HCT116 (cell line): ENCODE measurements at regions not wholly inside any gene's neighbourhood (a gene's known extent, or its start where the extent isn't known, plus 50 kb on each side); places are given as distances from the start of the nearest gene placed in this dataset.

Source experiments
- ATAC-seq: fragments of 200-7000 bp; cut with Tn5 transposase; 2 replicates; pipeline ENCODE4 v1.9.1; 2020; ENCODE audit warnings: mild to moderate bottlenecking, moderate library complexity
- BruUV-seq: library from RNA; stranded (reverse); fragments of 400-500 nt; replicated peaks from 2 replicates; lab custom pipeline; 2021; lab: Mats Ljungman, UMichigan
- CTCF ChIA-PET: fragments of 300-600 bp; sonication (Branson Sonifier 250); formaldehyde crosslinking; loops from one replicate; lab custom pipeline; 2021; ENCODE audit warnings: antibody characterized with exemption; lab: Charles Lee
- POLR2A ChIA-PET: fragments of 300-600, 350-600 bp; sonication (Branson Sonifier 250); formaldehyde crosslinking; loops from one replicate; lab custom pipeline; 2021; ENCODE audit warnings: antibody characterized with exemption; lab: Charles Lee
- RAD21 ChIA-PET, 2 experiments: fragments of 300-600 bp; sonication (Branson Sonifier 250); formaldehyde crosslinking; loops; one replicate each; lab custom pipeline; 2023; ENCODE audit warnings: low total read pairs in 2 of 2; ENCODE audit not compliant: uncharacterized antibody in 2 of 2, unreplicated experiment in 2 of 2, low non-redundant PET in 1 of 2; lab: Charles Lee
- DNase-seq: peaks from one replicate; pipeline ENCODE4 v3.0.0-alpha.2; 2010; ENCODE audit warnings: low read depth, low spot score
- H2AFZ ChIP-seq: fragments of 200-600 bp; shearing (Covaris generic), sonication (generic); 2 replicates; pipeline ENCODE4 v1.6.1; 2017; ENCODE audit warnings: low read depth, mixed run types, mixed read lengths, antibody characterized with exemption, low read length; ENCODE audit not compliant: poor library complexity, severe bottlenecking
- H3K27ac ChIP-seq: 2 replicates; pipeline ENCODE4 v1.5.1; 2012; ENCODE audit warnings: low read depth, low read length
- H3K27me3 ChIP-seq: fragments of 200-600 bp; sonication (generic); 2 replicates; pipeline ENCODE4 v1.6.1; 2016; ENCODE audit warnings: mixed run types, low read length, mixed read lengths; ENCODE audit not compliant: insufficient read depth
- H3K36me3 ChIP-seq, 2 experiments: fragments of 200-500 bp in 1 of 2; fragments of 200-600 bp in 1 of 2; sonication (Bioruptor generic) in 1 of 2; sonication (generic) in 1 of 2; 2 replicates each; pipeline versions ENCODE4 v1.5.1 to v1.6.1; 2014 to 2016; ENCODE audit warnings: low read length in 2 of 2, inconsistent platforms in 1 of 2, mixed read lengths in 1 of 2, mixed run types in 1 of 2; ENCODE audit not compliant: insufficient read depth in 2 of 2, control insufficient read depth in 1 of 2
- H3K4me1 ChIP-seq, 2 experiments: fragments of 200-600 bp in 1 of 2; sonication (generic) in 1 of 2; 2 replicates each; pipeline versions ENCODE4 v1.5.1 to v1.6.1; 2012 to 2017; ENCODE audit warnings: low read length in 2 of 2, inconsistent platforms in 1 of 2, mild to moderate bottlenecking in 1 of 2, mixed read lengths in 1 of 2, mixed run types in 1 of 2, moderate library complexity in 1 of 2; ENCODE audit not compliant: insufficient read depth in 2 of 2, control insufficient read depth in 1 of 2
- H3K4me2 ChIP-seq: fragments of 200-600 bp; sonication (generic); 2 replicates; pipeline ENCODE4 v1.6.1; 2017; ENCODE audit warnings: mixed run types, low read length, mixed read lengths
- H3K4me3 ChIP-seq, 2 experiments: fragments of 200-600 bp in 1 of 2; sonication (generic) in 1 of 2; replicated peaks in 1 of 2; 2 replicates each; pipeline ENCODE4 v1.5.1; 2011 to 2016; ENCODE audit warnings: low read length in 2 of 2, control low read depth in 1 of 2, low read depth in 1 of 2, mild to moderate bottlenecking in 1 of 2, mixed read lengths in 1 of 2, mixed run types in 1 of 2
- H3K79me2 ChIP-seq: fragments of 200-600 bp; sonication (generic); 2 replicates; pipeline ENCODE4 v1.6.1; 2017; ENCODE audit warnings: mild to moderate bottlenecking, mixed run types, low read length, moderate library complexity, mixed read lengths; ENCODE audit not compliant: insufficient read depth
- H3K9ac ChIP-seq: fragments of 200-600 bp; sonication (generic); 2 replicates; pipeline ENCODE4 v1.6.1; 2016; ENCODE audit warnings: low read length, mixed read lengths
- H3K9me2 ChIP-seq: fragments of 200-600 bp; sonication (generic), shearing (Covaris generic); 2 replicates; pipeline ENCODE4 v1.6.1; 2017; ENCODE audit warnings: mixed run types, mild to moderate bottlenecking, moderate library complexity; ENCODE audit not compliant: insufficient read depth
- H3K9me3 ChIP-seq, 2 experiments: fragments of 200-500 bp in 1 of 2; fragments of 200-600 bp in 1 of 2; sonication (Bioruptor generic) in 1 of 2; sonication (generic) in 1 of 2; 2 replicates each; pipeline ENCODE4 v1.6.1; 2014 to 2017; ENCODE audit warnings: low read length in 2 of 2, mixed read lengths in 2 of 2, inconsistent platforms in 1 of 2, low read depth in 1 of 2, mild to moderate bottlenecking in 1 of 2, mixed run types in 1 of 2, moderate library complexity in 1 of 2; ENCODE audit not compliant: control insufficient read depth in 1 of 2, insufficient read depth in 1 of 2
- H4K20me1 ChIP-seq: fragments of 200-600 bp; sonication (generic), shearing (Covaris generic); 2 replicates; pipeline ENCODE4 v1.6.1; 2017; ENCODE audit warnings: mixed run types, mild to moderate bottlenecking, moderate library complexity; ENCODE audit not compliant: insufficient read depth
- CBX3 ChIP-seq: IDR thresholded peaks from 2 replicates; pipeline ENCODE4 v1.6.1; 2012; ENCODE audit warnings: low read depth
- CEBPB ChIP-seq: IDR thresholded peaks from 2 replicates; pipeline ENCODE4 v1.6.1; 2012; ENCODE audit warnings: low read depth
- JUND ChIP-seq: IDR thresholded peaks from 2 replicates; pipeline ENCODE4 v1.6.1; 2012
- POLR2A ChIP-seq: IDR thresholded peaks from 2 replicates; pipeline ENCODE4 v1.7.0; 2011; ENCODE audit warnings: borderline replicate concordance; ENCODE audit not compliant: insufficient read depth, insufficient read length; ENCODE audit errors: extremely low read depth
- SP1 ChIP-seq: IDR thresholded peaks from 2 replicates; pipeline ENCODE4 v1.6.1; 2012; ENCODE audit warnings: low read depth
- SRF ChIP-seq: IDR thresholded peaks from 2 replicates; pipeline ENCODE4 v1.6.1; 2012; ENCODE audit warnings: low read depth
- YY1 ChIP-seq: IDR thresholded peaks from 2 replicates; pipeline ENCODE4 v1.6.1; 2011; ENCODE audit warnings: low read length, low read depth, moderate library complexity, mild to moderate bottlenecking; ENCODE audit not compliant: insufficient replicate concordance; ENCODE audit errors: extremely low read depth
- ZFX ChIP-seq: fragments of 450-650 bp; IDR thresholded peaks from 2 replicates; pipeline ENCODE4 v1.6.1; 2017
- intact Hi-C: fragments of 100-400 bp; cut with micrococcal nuclease; formaldehyde crosslinking; loops from 2 replicates; pipeline ENCODE4 v1.10.0; 2022
- TF ChIP-seq, protein P1 (sequence below): IDR thresholded peaks from 2 replicates; pipeline ENCODE4 v1.6.1; 2011; ENCODE audit warnings: mild to moderate bottlenecking, low read length, moderate library complexity; ENCODE audit not compliant: insufficient replicate concordance; ENCODE audit errors: extremely low read depth
- TF ChIP-seq, protein P2 (sequence below): IDR thresholded peaks from 2 replicates; pipeline ENCODE4 v1.6.1; 2012
- TF ChIP-seq, protein P3 (sequence below), 3 experiments: fragments of 200-600 bp in 1 of 3; sonication (generic) in 1 of 3; IDR thresholded peaks in 2 of 3; conservative IDR thresholded peaks in 1 of 3; 2 replicates each; pipeline ENCODE4 v1.5.1; 2012 to 2017; ENCODE audit warnings: low read depth in 2 of 3, low read length in 2 of 3, antibody characterized with exemption in 1 of 3, borderline replicate concordance in 1 of 3, control low read depth in 1 of 3, mild to moderate bottlenecking in 1 of 3, mixed read lengths in 1 of 3, mixed run types in 1 of 3, moderate library complexity in 1 of 3; ENCODE audit not compliant: insufficient read depth in 1 of 3
- TF ChIP-seq, protein P4 (sequence below): IDR thresholded peaks from 2 replicates; pipeline ENCODE4 v1.6.1; 2012; ENCODE audit warnings: low read depth
- TF ChIP-seq, protein P5 (sequence below): IDR thresholded peaks from 2 replicates; pipeline ENCODE4 v1.6.1; 2012

DNA sequence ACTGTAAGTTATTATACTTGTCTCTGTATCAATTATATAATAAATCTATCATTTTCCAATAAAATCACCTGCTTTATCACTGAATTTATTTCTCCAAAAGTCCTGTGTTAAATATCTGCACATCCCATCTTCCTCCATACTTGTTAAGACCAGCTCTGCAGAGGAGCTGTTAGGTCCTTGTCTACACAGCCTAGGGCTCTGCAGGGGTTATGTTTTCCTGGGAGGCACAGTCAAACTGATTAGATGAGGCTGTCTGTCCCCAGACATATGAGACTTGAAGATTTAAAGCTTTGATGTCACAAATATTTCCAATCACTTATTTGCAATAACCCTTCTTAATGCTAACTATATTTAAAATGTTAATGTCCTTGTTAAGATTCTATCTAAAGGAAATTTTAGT is 446.8 kb downstream of the TRAM1L1 start:
- Histone ChIP-seq H3K27me3 (no peaks in the 10 kb centered on the region), H3K9me3 (no peaks in the 10 kb centered on the region), H4K20me1 (no peaks in the 10 kb centered on the region), H3K4me3 (no peak overlapping the region), H2AFZ (no peak overlapping the region), H3K79me2 (no peaks in the 10 kb centered on the region), H3K36me3 (no peaks in the 10 kb centered on the region), H3K4me2 (no peak overlapping the region), H3K9me2 (no peaks in the 10 kb centered on the region), H3K9ac (no peak overlapping the region), H3K27ac (no peak overlapping the region), H3K4me1 (no peaks in the 10 kb centered on the region)
- ChIA-PET CTCF (no interaction called here), POLR2A (no interaction called here), RAD21 (no interaction called here)
- intact Hi-C loops = no loop called here
- BruUV-seq = no TSS peak
- no peak for TF ChIP-seq CEBPB
- TF ChIP-seq, protein P1, sequence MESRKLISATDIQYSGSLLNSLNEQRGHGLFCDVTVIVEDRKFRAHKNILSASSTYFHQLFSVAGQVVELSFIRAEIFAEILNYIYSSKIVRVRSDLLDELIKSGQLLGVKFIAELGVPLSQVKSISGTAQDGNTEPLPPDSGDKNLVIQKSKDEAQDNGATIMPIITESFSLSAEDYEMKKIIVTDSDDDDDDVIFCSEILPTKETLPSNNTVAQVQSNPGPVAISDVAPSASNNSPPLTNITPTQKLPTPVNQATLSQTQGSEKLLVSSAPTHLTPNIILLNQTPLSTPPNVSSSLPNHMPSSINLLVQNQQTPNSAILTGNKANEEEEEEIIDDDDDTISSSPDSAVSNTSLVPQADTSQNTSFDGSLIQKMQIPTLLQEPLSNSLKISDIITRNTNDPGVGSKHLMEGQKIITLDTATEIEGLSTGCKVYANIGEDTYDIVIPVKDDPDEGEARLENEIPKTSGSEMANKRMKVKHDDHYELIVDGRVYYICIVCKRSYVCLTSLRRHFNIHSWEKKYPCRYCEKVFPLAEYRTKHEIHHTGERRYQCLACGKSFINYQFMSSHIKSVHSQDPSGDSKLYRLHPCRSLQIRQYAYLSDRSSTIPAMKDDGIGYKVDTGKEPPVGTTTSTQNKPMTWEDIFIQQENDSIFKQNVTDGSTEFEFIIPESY = no peak
- no peak for TF ChIP-seq YY1
- TF ChIP-seq CBX3 = no peak
- DNase-seq (no peak), ATAC-seq (no peak)

DNA sequence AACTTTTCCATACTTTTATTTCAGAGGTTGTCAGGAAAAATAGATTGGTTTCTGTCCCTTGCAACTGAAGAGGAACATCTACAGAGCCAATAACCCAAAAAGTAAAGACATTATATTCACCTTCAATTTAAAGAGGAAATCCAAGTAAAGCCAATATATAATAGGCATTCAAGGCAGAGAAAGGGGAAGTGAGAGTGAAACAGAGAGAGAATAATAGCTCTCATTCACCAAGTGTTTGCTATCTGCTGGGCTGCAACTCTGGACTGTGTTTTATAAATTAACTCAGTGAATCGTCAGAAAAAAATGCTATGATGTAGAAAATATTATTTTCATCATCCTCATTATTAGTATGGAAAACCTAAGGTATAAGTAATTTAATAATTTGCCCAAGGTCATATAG is 448.5 kb downstream of the TRAM1L1 start:
- no peak for TF ChIP-seq POLR2A
- TF ChIP-seq SRF = no peak
- no peak for TF ChIP-seq JUND
- no peak for TF ChIP-seq ZFX
- TF ChIP-seq, protein P2, sequence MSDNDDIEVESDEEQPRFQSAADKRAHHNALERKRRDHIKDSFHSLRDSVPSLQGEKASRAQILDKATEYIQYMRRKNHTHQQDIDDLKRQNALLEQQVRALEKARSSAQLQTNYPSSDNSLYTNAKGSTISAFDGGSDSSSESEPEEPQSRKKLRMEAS = no peak
- TF ChIP-seq, protein P3, sequence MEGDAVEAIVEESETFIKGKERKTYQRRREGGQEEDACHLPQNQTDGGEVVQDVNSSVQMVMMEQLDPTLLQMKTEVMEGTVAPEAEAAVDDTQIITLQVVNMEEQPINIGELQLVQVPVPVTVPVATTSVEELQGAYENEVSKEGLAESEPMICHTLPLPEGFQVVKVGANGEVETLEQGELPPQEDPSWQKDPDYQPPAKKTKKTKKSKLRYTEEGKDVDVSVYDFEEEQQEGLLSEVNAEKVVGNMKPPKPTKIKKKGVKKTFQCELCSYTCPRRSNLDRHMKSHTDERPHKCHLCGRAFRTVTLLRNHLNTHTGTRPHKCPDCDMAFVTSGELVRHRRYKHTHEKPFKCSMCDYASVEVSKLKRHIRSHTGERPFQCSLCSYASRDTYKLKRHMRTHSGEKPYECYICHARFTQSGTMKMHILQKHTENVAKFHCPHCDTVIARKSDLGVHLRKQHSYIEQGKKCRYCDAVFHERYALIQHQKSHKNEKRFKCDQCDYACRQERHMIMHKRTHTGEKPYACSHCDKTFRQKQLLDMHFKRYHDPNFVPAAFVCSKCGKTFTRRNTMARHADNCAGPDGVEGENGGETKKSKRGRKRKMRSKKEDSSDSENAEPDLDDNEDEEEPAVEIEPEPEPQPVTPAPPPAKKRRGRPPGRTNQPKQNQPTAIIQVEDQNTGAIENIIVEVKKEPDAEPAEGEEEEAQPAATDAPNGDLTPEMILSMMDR (IDR thresholded peaks at IDR 0.05 in 2 of 3, conservative IDR thresholded peaks at IDR 0.05 in 1 of 3; ENCODE audit: borderline replicate concordance in 1 of 3, insufficient read depth in 1 of 3, low read depth in 2 of 3, low read length in 2 of 3) = no peak
- TF ChIP-seq, protein P4, sequence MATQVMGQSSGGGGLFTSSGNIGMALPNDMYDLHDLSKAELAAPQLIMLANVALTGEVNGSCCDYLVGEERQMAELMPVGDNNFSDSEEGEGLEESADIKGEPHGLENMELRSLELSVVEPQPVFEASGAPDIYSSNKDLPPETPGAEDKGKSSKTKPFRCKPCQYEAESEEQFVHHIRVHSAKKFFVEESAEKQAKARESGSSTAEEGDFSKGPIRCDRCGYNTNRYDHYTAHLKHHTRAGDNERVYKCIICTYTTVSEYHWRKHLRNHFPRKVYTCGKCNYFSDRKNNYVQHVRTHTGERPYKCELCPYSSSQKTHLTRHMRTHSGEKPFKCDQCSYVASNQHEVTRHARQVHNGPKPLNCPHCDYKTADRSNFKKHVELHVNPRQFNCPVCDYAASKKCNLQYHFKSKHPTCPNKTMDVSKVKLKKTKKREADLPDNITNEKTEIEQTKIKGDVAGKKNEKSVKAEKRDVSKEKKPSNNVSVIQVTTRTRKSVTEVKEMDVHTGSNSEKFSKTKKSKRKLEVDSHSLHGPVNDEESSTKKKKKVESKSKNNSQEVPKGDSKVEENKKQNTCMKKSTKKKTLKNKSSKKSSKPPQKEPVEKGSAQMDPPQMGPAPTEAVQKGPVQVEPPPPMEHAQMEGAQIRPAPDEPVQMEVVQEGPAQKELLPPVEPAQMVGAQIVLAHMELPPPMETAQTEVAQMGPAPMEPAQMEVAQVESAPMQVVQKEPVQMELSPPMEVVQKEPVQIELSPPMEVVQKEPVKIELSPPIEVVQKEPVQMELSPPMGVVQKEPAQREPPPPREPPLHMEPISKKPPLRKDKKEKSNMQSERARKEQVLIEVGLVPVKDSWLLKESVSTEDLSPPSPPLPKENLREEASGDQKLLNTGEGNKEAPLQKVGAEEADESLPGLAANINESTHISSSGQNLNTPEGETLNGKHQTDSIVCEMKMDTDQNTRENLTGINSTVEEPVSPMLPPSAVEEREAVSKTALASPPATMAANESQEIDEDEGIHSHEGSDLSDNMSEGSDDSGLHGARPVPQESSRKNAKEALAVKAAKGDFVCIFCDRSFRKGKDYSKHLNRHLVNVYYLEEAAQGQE = no peak
- TF ChIP-seq, protein P5, sequence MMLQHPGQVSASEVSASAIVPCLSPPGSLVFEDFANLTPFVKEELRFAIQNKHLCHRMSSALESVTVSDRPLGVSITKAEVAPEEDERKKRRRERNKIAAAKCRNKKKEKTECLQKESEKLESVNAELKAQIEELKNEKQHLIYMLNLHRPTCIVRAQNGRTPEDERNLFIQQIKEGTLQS = no peak
- TF ChIP-seq SP1 = no peak
- TF ChIP-seq, all 23 proteins: peak for 0
- Histone ChIP-seq H2AFZ (no peak overlapping the region), H3K36me3 (no peaks in the 10 kb centered on the region), H3K9me2 (no peaks in the 10 kb centered on the region), H4K20me1 (no peaks in the 10 kb centered on the region), H3K79me2 (no peaks in the 10 kb centered on the region), H3K9me3 (no peaks in the 10 kb centered on the region), H3K9ac (no peak overlapping the region), H3K27me3 (no peaks in the 10 kb centered on the region), H3K27ac (no peak overlapping the region), H3K4me2 (no peak overlapping the region), H3K4me1 (no peaks in the 10 kb centered on the region), H3K4me3 (no peak overlapping the region)
- ATAC-seq (no peak), DNase-seq (no peak)
- intact Hi-C loops = no loop called here
- ChIA-PET POLR2A (no interaction called here), RAD21 (no interaction called here), CTCF (no interaction called here)
- no TSS peak for BruUV-seq
